K562 (cell line): ENCODE measurements at regions not wholly inside any gene's neighbourhood (a gene's known extent, or its start where the extent isn't known, plus 50 kb on each side); places are given as distances from the start of the nearest gene placed in this dataset.

Experiments
- MAX ChIP-seq: sonication (generic); formaldehyde crosslinking; IDR thresholded peaks from 2 replicates; pipeline ENCODE4 v1.9.0; 2022; ENCODE audit warnings: mild to moderate bottlenecking, missing genetic modification reagents
- ZBTB17 ChIP-seq: fragments of 450-650 bp; formaldehyde crosslinking; IDR thresholded peaks from 2 replicates; pipeline ENCODE4 v1.4.0; 2020; ENCODE audit warnings: mild to moderate bottlenecking
- ZNF384 ChIP-seq: IDR thresholded peaks from 2 replicates; pipeline ENCODE4 v1.6.1; 2012; ENCODE audit warnings: low read depth, low read length, improper control_type of control experiment

GRCh38 chr16:51349626-51350025 is 198.6 kb upstream of the SALL1 start:
- TF ChIP-seq MAX (CRISPR knock-in tag), result no peak
- no peak for TF ChIP-seq ZNF384
- no peak for TF ChIP-seq ZBTB17
